AG04449 (cell line): ENCODE measurements at regions not wholly inside any gene's neighbourhood (a gene's known extent, or its start where the extent isn't known, plus 50 kb on each side); places are given as distances from the start of the nearest gene placed in this dataset.

Source experiments
- CTCF ChIA-PET: fragments of 350-600 bp; formaldehyde crosslinking; extraction: SDS; loops from one replicate; lab custom pipeline; 2021; ENCODE audit warnings: antibody characterized with exemption; lab: Yijun Ruan, JAX
- POLR2A ChIA-PET: fragments of 400-600, 350-600 bp; formaldehyde crosslinking; extraction: SDS; loops from one replicate; lab custom pipeline; 2020; ENCODE audit warnings: antibody characterized with exemption, inconsistent platforms; lab: Yijun Ruan, JAX
- DNase-seq: peaks from one replicate; pipeline ENCODE4 v3.0.0-alpha.2; 2010; ENCODE audit warnings: low read depth, low spot score
- H3K4me3 ChIP-seq: 2 replicates; pipeline ENCODE4 v1.5.1; 2011; ENCODE audit warnings: low read depth, mild to moderate bottlenecking, control low read depth, low read length
- TF ChIP-seq, protein P1 (sequence below): IDR thresholded peaks from one replicate; pipeline ENCODE4 v1.5.1; 2011; ENCODE audit warnings: mild to moderate bottlenecking, moderate library complexity, low read length, control low read depth, inconsistent platforms; ENCODE audit not compliant: insufficient read depth; ENCODE audit errors: missing control alignments

GRCh38 chrX:85506871-85507270 lies 127.4 kb upstream of the POF1B start:
- TF ChIP-seq, protein P1, sequence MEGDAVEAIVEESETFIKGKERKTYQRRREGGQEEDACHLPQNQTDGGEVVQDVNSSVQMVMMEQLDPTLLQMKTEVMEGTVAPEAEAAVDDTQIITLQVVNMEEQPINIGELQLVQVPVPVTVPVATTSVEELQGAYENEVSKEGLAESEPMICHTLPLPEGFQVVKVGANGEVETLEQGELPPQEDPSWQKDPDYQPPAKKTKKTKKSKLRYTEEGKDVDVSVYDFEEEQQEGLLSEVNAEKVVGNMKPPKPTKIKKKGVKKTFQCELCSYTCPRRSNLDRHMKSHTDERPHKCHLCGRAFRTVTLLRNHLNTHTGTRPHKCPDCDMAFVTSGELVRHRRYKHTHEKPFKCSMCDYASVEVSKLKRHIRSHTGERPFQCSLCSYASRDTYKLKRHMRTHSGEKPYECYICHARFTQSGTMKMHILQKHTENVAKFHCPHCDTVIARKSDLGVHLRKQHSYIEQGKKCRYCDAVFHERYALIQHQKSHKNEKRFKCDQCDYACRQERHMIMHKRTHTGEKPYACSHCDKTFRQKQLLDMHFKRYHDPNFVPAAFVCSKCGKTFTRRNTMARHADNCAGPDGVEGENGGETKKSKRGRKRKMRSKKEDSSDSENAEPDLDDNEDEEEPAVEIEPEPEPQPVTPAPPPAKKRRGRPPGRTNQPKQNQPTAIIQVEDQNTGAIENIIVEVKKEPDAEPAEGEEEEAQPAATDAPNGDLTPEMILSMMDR, result no peak
- ChIA-PET CTCF (no interaction called here), POLR2A (no interaction called here)
- H3K4me3 ChIP-seq, result no peak overlapping the region
- no peak for DNase-seq

DNA sequence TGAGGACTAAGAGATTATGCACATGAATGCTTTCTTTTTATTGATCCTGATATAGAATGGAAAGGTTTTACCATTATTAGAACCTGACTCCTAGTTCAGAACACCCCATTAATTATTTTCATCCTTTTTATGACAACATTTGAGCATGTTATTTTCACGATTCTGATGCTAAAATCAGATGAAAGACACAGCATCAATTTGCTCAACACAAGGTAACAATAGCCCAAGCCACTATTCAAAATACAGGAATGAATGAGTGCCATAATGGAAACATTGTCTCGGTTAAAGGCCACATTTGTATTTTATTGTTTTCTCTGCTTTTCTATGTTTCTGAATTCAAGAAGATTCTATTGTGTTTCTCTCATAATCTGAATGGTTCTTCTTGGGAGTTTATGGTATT lies 126.3 kb upstream of the POF1B start:
- no peak for DNase-seq
- CTCF ChIA-PET, result no interaction called here
- H3K4me3 ChIP-seq, result no peak overlapping the region
- POLR2A ChIA-PET, result no interaction called here
- TF ChIP-seq, protein P1, result no peak

DNA sequence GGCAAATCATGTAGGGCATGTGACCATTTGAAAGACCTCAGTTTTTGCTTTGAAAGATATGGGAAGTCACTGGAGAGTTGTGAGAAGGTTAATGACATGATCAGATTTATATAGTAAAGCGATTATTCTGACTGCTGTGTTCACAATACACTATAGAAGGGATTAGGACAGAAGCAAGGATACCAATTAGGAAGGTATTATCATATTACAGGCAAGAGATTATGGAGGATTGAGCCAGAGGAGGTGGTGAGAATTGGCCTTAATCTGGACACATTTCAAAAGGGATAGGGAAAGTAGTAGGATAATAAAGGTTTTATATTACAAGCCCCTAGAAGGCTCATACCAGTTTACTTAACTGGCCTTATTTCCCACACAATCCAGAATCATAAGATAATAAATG lies 124.9 kb upstream of the POF1B start:
- DNase-seq, result no peak
- TF ChIP-seq, protein P1, result no peak
- no peak overlapping the region for H3K4me3 ChIP-seq
- CTCF ChIA-PET, result no interaction called here
- POLR2A ChIA-PET, result no interaction called here

- POLR2A ChIA-PET, result no interaction called here
- CTCF ChIA-PET, result no interaction called here
- no peak for DNase-seq
- H3K4me3 ChIP-seq, result no peak overlapping the region
- TF ChIP-seq, protein P1, result no peak
Observed at GRCh38 chrX:85503258-85504158, 124.0 kb upstream of the POF1B start.

GRCh38 chrX:85501349-85501748 lies 121.9 kb upstream of the POF1B start:
- CTCF ChIA-PET, result no interaction called here
- H3K4me3 ChIP-seq, result no peak overlapping the region
- POLR2A ChIA-PET, result no interaction called here
- TF ChIP-seq, protein P1, result no peak
- DNase-seq, result no peak

DNA sequence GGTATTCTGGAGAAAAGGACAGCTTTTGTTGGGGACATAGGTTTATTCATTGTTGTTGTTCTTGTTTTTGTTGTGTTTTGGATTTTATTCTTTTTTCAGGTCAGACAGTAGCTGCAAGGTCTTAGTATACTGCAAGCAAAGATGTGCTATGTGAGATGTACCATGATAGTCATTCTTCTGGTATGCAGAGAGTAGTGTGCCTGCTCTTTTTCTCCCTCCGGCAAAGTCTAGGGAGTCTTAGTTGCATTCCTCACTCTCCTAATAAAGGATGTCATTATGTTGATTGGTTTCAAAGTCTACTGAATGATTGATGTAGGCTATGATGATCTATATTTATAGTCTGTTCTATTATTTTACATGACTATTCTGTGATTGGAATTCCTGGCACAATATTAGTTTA lies 119.9 kb upstream of the POF1B start:
- H3K4me3 ChIP-seq, result no peak overlapping the region
- TF ChIP-seq, protein P1, result no peak
- DNase-seq, result no peak
- ChIA-PET POLR2A (no interaction called here), CTCF (no interaction called here)
